Panc1 (cell line): ENCODE measurements at regions not wholly inside any gene's neighbourhood (a gene's known extent, or its start where the extent isn't known, plus 50 kb on each side); places are given as distances from the start of the nearest gene placed in this dataset.

Experiments used
- CTCF ChIP-seq: fragments of 450-650 bp; IDR thresholded peaks from 2 replicates; pipeline ENCODE4 v1.5.1; 2017; ENCODE audit warnings: mild to moderate bottlenecking
- POLR2AphosphoS5 ChIP-seq: IDR thresholded peaks from 2 replicates; pipeline ENCODE4 v1.6.1; 2012; ENCODE audit warnings: mild to moderate bottlenecking, low read depth, low read length, moderate library complexity
- REST ChIP-seq, 2 experiments: IDR thresholded peaks; 2 replicates each; pipeline ENCODE4 v1.6.1; 2011 to 2012; ENCODE audit warnings: low read depth in 2 of 2, control low read depth in 1 of 2, low read length in 1 of 2, mild to moderate bottlenecking in 1 of 2, moderate library complexity in 1 of 2; ENCODE audit not compliant: insufficient read depth in 1 of 2
- SIN3A ChIP-seq: IDR thresholded peaks from 2 replicates; pipeline ENCODE4 v1.6.1; 2012; ENCODE audit warnings: low read depth, mild to moderate bottlenecking, low read length, moderate library complexity, borderline replicate concordance; ENCODE audit not compliant: insufficient read depth
- TCF7L2 ChIP-seq: IDR thresholded peaks from 2 replicates; pipeline ENCODE4 v1.6.1; 2011; ENCODE audit warnings: mild to moderate bottlenecking, low read depth, low read length, inconsistent platforms

- TF ChIP-seq CTCF (no peak), REST (IDR thresholded peaks at IDR 0.05; ENCODE audit: insufficient read depth in 1 of 2, low read depth in 2 of 2, low read length in 1 of 2) (no peak), POLR2AphosphoS5 (no peak), SIN3A (no peak), TCF7L2 (no peak)
Measured at GRCh38 chr6:147750413-147750812, 241.9 kb downstream of the SAMD5 start.
